ENCODE measurements at regions not wholly inside any gene's neighbourhood (a gene's known extent, or its start where the extent isn't known, plus 50 kb on each side); places are given as distances from the start of the nearest gene placed in this dataset.

DNA sequence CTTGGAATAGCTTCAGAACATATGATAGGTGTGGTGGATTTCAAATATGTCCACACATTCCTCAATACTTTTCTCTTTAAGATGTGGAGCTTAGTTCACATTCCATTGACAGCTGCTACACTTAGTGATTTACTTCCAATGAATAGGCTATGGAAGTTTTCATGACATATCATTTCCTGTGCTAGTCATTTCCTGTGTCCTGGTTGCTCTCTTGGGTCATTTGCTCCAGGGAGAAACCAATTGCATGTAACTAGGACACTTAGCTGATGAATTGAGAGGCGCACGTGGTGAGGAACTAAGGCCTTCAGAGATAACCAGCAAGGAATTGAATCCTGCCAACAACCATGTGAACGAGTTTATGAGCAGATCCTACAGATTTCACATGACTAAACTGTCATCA lies 120.9 kb downstream of the SLC17A6 start:
- H3K27ac ChIP-seq, result no peak overlapping the region
- H3K4me3 ChIP-seq, result no peak overlapping the region
- no peaks in the 10 kb centered on the region for H3K36me3 ChIP-seq
- TF ChIP-seq, protein P1, sequence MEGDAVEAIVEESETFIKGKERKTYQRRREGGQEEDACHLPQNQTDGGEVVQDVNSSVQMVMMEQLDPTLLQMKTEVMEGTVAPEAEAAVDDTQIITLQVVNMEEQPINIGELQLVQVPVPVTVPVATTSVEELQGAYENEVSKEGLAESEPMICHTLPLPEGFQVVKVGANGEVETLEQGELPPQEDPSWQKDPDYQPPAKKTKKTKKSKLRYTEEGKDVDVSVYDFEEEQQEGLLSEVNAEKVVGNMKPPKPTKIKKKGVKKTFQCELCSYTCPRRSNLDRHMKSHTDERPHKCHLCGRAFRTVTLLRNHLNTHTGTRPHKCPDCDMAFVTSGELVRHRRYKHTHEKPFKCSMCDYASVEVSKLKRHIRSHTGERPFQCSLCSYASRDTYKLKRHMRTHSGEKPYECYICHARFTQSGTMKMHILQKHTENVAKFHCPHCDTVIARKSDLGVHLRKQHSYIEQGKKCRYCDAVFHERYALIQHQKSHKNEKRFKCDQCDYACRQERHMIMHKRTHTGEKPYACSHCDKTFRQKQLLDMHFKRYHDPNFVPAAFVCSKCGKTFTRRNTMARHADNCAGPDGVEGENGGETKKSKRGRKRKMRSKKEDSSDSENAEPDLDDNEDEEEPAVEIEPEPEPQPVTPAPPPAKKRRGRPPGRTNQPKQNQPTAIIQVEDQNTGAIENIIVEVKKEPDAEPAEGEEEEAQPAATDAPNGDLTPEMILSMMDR (IDR thresholded peaks at IDR 0.05), result no peak
- TF ChIP-seq POLR2A (IDR thresholded peaks at IDR 0.05), result no peak
- intact Hi-C loops (cut with DNase I; ENCODE audit: low total_unique reads), result no loop called here
- no peaks in the 10 kb centered on the region for H3K9me3 ChIP-seq
- no peaks in the 10 kb centered on the region for H3K27me3 ChIP-seq
- no peaks in the 10 kb centered on the region for H3K4me1 ChIP-seq
- no peak for DNase-seq

DNA sequence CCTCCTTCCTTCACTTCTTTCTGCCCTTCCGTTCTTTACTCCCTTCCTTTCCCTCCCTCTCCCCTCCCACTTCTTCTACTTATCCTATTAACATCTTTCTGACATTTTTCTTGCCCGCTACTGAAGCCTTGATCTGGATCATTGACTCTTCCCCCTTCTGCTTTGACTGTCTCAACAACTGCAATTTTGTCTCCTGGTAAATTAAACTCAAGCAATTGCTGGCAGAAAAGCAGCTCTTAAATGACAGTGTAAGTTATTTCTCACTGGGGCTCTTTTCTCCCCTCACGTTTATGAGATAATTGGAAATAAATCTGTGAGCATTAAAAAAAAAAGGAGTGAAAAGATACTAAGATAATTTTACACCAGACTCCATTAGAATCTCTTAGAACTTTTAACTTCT lies 120.0 kb downstream of the SLC17A6 start:
- Histone ChIP-seq H3K27ac (no peak overlapping the region), H3K36me3 (no peaks in the 10 kb centered on the region), H3K27me3 (no peaks in the 10 kb centered on the region), H3K9me3 (no peaks in the 10 kb centered on the region), H3K4me1 (no peaks in the 10 kb centered on the region), H3K4me3 (no peak overlapping the region)
- intact Hi-C loops (cut with DNase I; ENCODE audit: low total_unique reads), result no loop called here
- no peak for DNase-seq
- TF ChIP-seq, protein P1 (IDR thresholded peaks at IDR 0.05), result no peak
- no peak for TF ChIP-seq POLR2A (IDR thresholded peaks at IDR 0.05)

DNA sequence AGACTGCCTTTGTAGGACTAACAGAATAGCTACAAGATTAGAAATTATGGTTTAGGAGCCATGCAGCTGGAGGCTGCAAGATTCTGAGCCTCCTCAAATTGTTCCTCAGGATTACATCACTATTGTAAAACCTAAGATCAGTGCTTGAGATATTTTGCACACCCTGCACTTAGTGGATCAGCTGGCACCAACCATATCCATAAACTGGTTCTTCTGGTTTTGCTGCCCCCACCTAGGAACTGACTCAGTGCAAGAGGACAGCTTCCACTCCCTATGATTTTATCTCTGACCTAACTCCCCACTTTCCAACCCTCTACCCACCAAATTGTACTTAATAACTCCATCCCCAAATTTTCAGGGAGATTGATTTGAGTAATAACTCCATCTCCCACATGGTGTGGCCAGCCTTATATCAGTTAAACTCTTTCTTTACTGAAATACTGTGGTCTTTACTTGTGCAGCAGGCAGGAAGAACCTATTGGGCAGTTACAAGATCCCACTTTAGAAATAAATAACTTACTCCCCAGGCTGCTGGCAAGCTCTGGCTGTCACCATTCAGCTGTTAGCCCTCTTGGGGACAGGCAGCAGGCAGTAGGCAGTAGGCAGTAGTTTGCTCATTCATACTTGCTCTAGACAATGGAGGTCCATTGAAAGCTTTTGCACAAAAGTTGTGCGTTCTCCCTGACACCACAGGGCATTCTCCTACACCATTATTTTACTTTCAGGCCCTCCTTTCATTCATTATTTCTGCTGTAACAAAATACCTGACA lies 119.0 kb downstream of the SLC17A6 start:
- H3K27me3 ChIP-seq, result no peaks in the 10 kb centered on the region
- H3K27ac ChIP-seq, result no peak overlapping the region
- no peaks in the 10 kb centered on the region for H3K36me3 ChIP-seq
- DNase-seq, result no peak
- H3K4me1 ChIP-seq, result no peaks in the 10 kb centered on the region
- H3K9me3 ChIP-seq, result no peaks in the 10 kb centered on the region
- H3K4me3 ChIP-seq, result no peak overlapping the region
- intact Hi-C loops (cut with DNase I; ENCODE audit: low total_unique reads), result no loop called here
- no peak for TF ChIP-seq POLR2A (IDR thresholded peaks at IDR 0.05)
- TF ChIP-seq, protein P1 (IDR thresholded peaks at IDR 0.05), result no peak

DNA sequence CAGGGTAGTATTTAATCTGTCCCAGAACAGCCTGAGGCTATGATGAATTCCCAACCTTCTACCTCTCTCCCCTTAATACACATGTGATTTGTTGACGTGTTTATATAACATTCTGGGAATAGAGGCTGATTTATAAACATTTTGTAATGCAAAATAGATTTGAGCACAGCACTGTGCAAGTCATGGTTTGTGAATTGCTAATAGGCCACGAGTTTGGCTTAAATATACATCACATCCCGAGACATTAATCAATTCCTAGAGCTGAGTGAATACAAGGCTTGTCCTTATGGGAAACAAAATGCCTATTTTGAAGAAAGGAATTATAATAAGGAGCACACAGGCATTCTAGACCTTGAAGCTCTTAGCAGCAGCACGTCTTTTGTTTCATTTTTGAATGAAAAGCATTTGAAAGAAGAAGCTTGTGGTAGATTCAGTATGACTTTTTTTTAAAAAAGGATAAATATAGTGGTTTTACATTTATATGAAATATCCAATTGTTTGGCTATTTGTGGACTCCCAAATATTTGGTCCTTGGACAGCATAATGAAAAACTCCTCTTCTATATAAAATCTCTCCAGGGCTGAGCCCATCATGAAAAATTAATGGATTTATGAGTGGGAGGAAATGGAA lies 116.4 kb downstream of the SLC17A6 start:
- H3K36me3 ChIP-seq, result no peaks in the 10 kb centered on the region
- no peak for DNase-seq
- H3K4me1 ChIP-seq, result no peaks in the 10 kb centered on the region
- no peaks in the 10 kb centered on the region for H3K9me3 ChIP-seq
- intact Hi-C loops (cut with DNase I; ENCODE audit: low total_unique reads), result no loop called here
- H3K4me3 ChIP-seq, result no peak overlapping the region
- no peak overlapping the region for H3K27ac ChIP-seq
- TF ChIP-seq, protein P1 (IDR thresholded peaks at IDR 0.05), result no peak
- TF ChIP-seq POLR2A (IDR thresholded peaks at IDR 0.05), result no peak
- no peaks in the 10 kb centered on the region for H3K27me3 ChIP-seq

DNA sequence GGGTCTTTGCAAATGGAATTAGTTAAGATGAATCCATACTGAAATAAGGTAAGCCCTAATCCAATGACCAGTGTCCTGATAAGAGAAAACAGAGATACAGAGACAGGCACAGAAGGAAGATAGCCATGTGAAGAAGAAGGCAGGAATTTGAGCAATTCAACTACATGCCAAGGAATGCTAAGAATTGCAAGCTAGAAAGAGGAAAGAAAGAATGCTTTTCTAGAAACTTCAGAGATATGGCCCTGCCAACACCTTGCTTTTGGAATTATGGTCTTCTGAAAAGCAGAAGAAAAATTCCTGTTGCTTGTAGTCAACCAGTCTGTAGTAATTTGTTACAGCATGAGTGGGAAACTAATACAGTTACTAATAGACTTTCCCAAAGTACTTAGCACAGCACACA lies 111.3 kb downstream of the SLC17A6 start:
- H3K4me1 ChIP-seq, result no peaks in the 10 kb centered on the region
- no peak for DNase-seq
- no peak for TF ChIP-seq POLR2A (IDR thresholded peaks at IDR 0.05)
- TF ChIP-seq, protein P1 (IDR thresholded peaks at IDR 0.05), result no peak
- H3K36me3 ChIP-seq, result no peaks in the 10 kb centered on the region
- H3K27ac ChIP-seq, result no peak overlapping the region
- intact Hi-C loops (cut with DNase I; ENCODE audit: low total_unique reads), result no loop called here
- H3K4me3 ChIP-seq, result no peak overlapping the region
- no peaks in the 10 kb centered on the region for H3K9me3 ChIP-seq
- no peaks in the 10 kb centered on the region for H3K27me3 ChIP-seq

Data from uterus (tissue), 3 donors.